AG09319 (cell line): ENCODE measurements at regions not wholly inside any gene's neighbourhood (a gene's known extent, or its start where the extent isn't known, plus 50 kb on each side); places are given as distances from the start of the nearest gene placed in this dataset.

Experiments
- DNase-seq: peaks from one replicate; pipeline ENCODE4 v3.0.0-alpha.2; 2010; ENCODE audit warnings: low read depth; ENCODE audit errors: extremely low read depth
- TF ChIP-seq, protein P1 (sequence below): IDR thresholded peaks from 2 replicates; pipeline ENCODE4 v1.5.1; 2011; ENCODE audit warnings: low read depth, mild to moderate bottlenecking, inconsistent platforms, low read length, moderate library complexity

DNA sequence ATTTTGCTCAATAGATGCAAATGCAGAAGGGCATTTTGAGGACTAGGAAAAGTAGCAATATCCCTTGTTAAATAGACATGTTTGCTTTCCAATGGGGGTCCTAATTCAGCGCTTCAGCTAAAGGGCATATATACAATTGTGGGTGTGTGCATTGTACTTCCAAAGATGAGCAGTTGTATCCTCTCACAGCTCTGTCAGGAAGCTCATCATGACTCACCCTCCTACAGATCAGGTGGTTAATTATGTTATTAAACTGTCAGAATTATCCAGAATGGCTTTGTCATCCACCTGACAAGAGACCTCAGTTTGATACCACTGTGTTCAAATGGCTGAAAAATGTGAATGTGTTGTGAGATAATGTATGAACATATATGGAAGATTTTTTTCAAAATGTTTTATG, 252.2 kb upstream of the MTNR1B start:
- TF ChIP-seq, protein P1, sequence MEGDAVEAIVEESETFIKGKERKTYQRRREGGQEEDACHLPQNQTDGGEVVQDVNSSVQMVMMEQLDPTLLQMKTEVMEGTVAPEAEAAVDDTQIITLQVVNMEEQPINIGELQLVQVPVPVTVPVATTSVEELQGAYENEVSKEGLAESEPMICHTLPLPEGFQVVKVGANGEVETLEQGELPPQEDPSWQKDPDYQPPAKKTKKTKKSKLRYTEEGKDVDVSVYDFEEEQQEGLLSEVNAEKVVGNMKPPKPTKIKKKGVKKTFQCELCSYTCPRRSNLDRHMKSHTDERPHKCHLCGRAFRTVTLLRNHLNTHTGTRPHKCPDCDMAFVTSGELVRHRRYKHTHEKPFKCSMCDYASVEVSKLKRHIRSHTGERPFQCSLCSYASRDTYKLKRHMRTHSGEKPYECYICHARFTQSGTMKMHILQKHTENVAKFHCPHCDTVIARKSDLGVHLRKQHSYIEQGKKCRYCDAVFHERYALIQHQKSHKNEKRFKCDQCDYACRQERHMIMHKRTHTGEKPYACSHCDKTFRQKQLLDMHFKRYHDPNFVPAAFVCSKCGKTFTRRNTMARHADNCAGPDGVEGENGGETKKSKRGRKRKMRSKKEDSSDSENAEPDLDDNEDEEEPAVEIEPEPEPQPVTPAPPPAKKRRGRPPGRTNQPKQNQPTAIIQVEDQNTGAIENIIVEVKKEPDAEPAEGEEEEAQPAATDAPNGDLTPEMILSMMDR = no peak
- no peak for DNase-seq

- DNase-seq = no peak
- TF ChIP-seq, protein P1 = no peak
Measured at GRCh38 chr11:92720385-92720784, 249.1 kb upstream of the MTNR1B start.

DNA sequence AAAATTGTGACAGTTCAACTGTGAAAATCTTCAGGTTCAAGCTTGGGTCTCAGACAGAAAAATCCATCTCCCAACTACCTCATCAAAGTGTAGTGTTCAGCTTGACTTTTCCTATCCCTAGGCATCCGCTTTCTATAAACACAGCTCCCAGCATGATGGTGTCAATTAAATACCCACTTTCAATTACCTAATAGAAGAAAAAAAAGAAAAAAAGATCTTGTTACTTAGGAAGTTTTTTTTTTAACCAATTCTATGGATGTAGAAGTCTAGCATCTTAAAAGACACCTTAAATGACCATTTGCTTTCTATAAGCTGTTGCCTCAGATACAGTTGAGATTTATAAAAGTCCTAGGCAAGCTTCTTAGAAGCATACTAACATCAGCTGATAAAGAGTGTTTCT, 244.1 kb upstream of the MTNR1B start:
- TF ChIP-seq, protein P1 = no peak
- DNase-seq = no peak

DNA sequence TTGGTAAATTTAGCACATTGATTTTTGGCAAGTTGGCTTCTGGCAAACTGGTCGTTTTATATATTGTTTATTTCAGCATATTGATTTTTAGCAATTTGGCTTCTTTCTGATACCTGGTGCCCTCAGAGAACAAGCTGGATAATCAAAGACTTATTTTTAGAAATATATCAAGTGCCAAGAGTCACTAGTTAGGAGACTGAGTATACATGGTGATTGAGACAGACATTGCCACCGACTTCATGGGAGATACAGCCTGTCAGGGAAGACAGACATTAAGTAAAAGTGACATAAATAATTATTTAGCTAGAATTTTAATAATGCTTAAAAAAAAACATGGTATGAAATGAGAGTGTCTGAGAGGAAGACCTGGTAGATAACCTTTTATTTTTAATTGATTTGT, 242.3 kb upstream of the MTNR1B start:
- TF ChIP-seq, protein P1 = no peak
- no peak for DNase-seq

- DNase-seq = no peak
- TF ChIP-seq, protein P1 = no peak
Measured at GRCh38 chr11:92727769-92728168, 241.7 kb upstream of the MTNR1B start.

DNA sequence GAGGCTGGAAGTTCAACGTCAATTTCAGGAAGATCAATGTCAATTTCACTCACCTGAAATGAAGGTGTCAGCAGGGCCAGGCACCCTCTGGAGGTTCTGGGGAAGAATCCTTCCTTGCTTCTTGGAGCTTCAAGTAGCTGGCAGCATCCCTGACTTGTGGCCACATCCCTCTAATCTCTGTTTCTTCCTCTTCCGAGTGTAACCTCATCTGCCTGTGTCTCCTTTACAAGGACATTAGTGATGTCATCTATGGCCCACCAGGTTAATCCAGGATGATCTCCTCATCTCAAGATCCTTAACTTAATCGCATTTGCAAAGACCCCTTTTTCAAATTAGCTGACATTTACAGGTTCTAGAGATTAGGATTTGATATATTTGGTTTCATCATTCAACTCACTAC, 240.8 kb upstream of the MTNR1B start:
- DNase-seq = no peak
- TF ChIP-seq, protein P1 = no peak

DNA sequence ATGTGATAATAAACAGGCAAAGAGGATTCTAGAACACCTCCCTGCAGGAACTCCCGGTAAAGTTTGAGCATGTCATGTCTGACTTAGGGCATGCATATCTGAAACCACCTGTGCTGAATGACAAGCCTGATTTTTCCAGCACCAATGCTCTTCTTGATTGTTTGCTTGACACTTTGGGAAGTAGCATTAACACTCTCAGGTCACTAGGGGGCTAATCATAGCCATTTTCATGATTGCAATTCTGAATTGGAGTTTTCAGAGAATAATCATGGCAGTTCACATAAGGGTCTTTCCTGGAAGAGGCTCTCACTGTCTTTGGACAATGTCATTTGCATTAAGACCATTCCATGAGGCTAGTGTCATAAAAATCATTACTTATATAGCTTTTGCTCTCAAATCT, 234.4 kb upstream of the MTNR1B start:
- no peak for DNase-seq

More for the DNA sequence above, 234.4 kb upstream of the MTNR1B start:
- TF ChIP-seq, protein P1 = no peak
